GM23338 (cell line): ENCODE measurements at regions not wholly inside any gene's neighbourhood (a gene's known extent, or its start where the extent isn't known, plus 50 kb on each side); places are given as distances from the start of the nearest gene placed in this dataset.

Source experiments
- ATAC-seq: fragments of 200-7000 bp; cut with Tn5 transposase; 3 replicates; pipeline ENCODE4 v1.9.1; 2020
- DNase-seq: peaks from one replicate; pipeline ENCODE4 v3.0.0-alpha.2; 2015; ENCODE audit warnings: low spot score
- H2AFZ ChIP-seq: fragments of 200-600 bp; sonication (generic); 2 replicates; pipeline ENCODE4 v1.8.0; 2016; ENCODE audit warnings: antibody characterized with exemption, mild to moderate bottlenecking, moderate library complexity
- H3F3A ChIP-seq: fragments of 200-600 bp; sonication (generic); replicated peaks from 2 replicates; pipeline ENCODE4 v1.8.0; 2017; ENCODE audit warnings: antibody characterized with exemption, mixed run types, low read depth
- H3K27ac ChIP-seq: fragments of 200-600 bp; sonication (generic); 2 replicates; pipeline ENCODE4 v1.6.1; 2016; ENCODE audit warnings: low read depth
- H3K27me3 ChIP-seq: fragments of 200-600 bp; sonication (generic); 2 replicates; pipeline ENCODE4 v1.8.0; 2016; ENCODE audit warnings: mild to moderate bottlenecking, mixed run types, moderate library complexity; ENCODE audit not compliant: insufficient read depth
- H3K36me3 ChIP-seq: fragments of 200-600 bp; sonication (generic); 2 replicates; pipeline ENCODE4 v1.8.0; 2016; ENCODE audit warnings: mild to moderate bottlenecking; ENCODE audit not compliant: insufficient read depth
- H3K4me1 ChIP-seq: fragments of 200-600 bp; sonication (generic); 2 replicates; pipeline ENCODE4 v1.8.0; 2016; ENCODE audit warnings: mild to moderate bottlenecking, moderate library complexity; ENCODE audit not compliant: insufficient read depth
- H3K4me2 ChIP-seq: fragments of 200-600 bp; sonication (generic); 2 replicates; pipeline ENCODE4 v1.7.1; 2017; ENCODE audit warnings: mixed run types
- H3K4me3 ChIP-seq: fragments of 200-600 bp; sonication (generic); 2 replicates; pipeline ENCODE4 v1.6.1; 2016; ENCODE audit warnings: mixed run types
- H3K79me2 ChIP-seq: fragments of 200-600 bp; sonication (generic); replicated peaks from 2 replicates; pipeline ENCODE4 v1.8.0; 2017; ENCODE audit warnings: mild to moderate bottlenecking; ENCODE audit not compliant: insufficient read depth
- H3K9me2 ChIP-seq: fragments of 200-600 bp; sonication (generic); 2 replicates; pipeline ENCODE4 v1.8.0; 2017; ENCODE audit not compliant: insufficient read depth
- H4K20me1 ChIP-seq: fragments of 200-600 bp; sonication (generic); replicated peaks from 2 replicates; pipeline ENCODE4 v1.8.0; 2017; ENCODE audit warnings: mild to moderate bottlenecking; ENCODE audit not compliant: insufficient read depth
- H3K27ac Mint-ChIP-seq: 2 replicates; pipeline ENCODE4 v1.8.0; 2020; ENCODE audit warnings: inconsistent platforms, mild to moderate bottlenecking, moderate library complexity, mixed read lengths
- H3K27me3 Mint-ChIP-seq: 3 replicates; pipeline ENCODE4 v1.8.0; 2022; ENCODE audit warnings: low read depth, mild to moderate bottlenecking, moderate library complexity, mixed read lengths, inconsistent platforms; ENCODE audit not compliant: insufficient read depth, poor library complexity
- H3K36me3 Mint-ChIP-seq: 3 replicates; pipeline ENCODE4 v1.8.0; 2021; ENCODE audit warnings: low read depth, mild to moderate bottlenecking, inconsistent platforms, moderate library complexity, mixed read lengths
- H3K4me1 Mint-ChIP-seq: 3 replicates; pipeline ENCODE4 v1.8.0; 2020; ENCODE audit warnings: mild to moderate bottlenecking, inconsistent platforms, mixed read lengths
- H3K4me3 Mint-ChIP-seq: 3 replicates; pipeline ENCODE4 v1.8.0; 2021; ENCODE audit warnings: moderate library complexity, mild to moderate bottlenecking, inconsistent platforms, mixed read lengths
- H3K9me3 Mint-ChIP-seq: 3 replicates; pipeline ENCODE4 v1.8.0; 2020; ENCODE audit warnings: moderate library complexity, mild to moderate bottlenecking, inconsistent platforms, mixed read lengths
- CREB1 ChIP-seq: fragments of 250-450 bp; sonication (Bioruptor Pico); IDR thresholded peaks from 2 replicates; pipeline ENCODE4 v1.5.0; 2020; ENCODE audit warnings: low read depth, mild to moderate bottlenecking, moderate library complexity
- EZH2 ChIP-seq: fragments of 200-600 bp; sonication (generic); IDR thresholded peaks from one replicate; pipeline ENCODE4 v1.8.0; 2017; ENCODE audit warnings: antibody characterized with exemption, mild to moderate bottlenecking, low read depth; ENCODE audit not compliant: unreplicated experiment
- EZH2phosphoT487 ChIP-seq: fragments of 200-600 bp; sonication (generic); IDR thresholded peaks from one replicate; pipeline ENCODE4 v1.8.1; 2018; ENCODE audit warnings: antibody characterized with exemption; ENCODE audit not compliant: unreplicated experiment
- JUNB ChIP-seq: IDR thresholded peaks from one replicate; pipeline ENCODE4 v1.6.1; 2016; ENCODE audit warnings: antibody characterized with exemption; ENCODE audit not compliant: unreplicated experiment
- NANOG ChIP-seq: IDR thresholded peaks from 2 replicates; pipeline ENCODE4 v1.6.1; 2016; ENCODE audit warnings: antibody characterized with exemption, borderline replicate concordance
- POLR2AphosphoS5 ChIP-seq: IDR thresholded peaks from 2 replicates; pipeline ENCODE4 v1.6.1; 2016; ENCODE audit warnings: antibody characterized with exemption, low read depth
- REST ChIP-seq: IDR thresholded peaks from one replicate; pipeline ENCODE4 v1.6.1; 2018; ENCODE audit warnings: antibody characterized with exemption; ENCODE audit not compliant: unreplicated experiment
- STAT1 ChIP-seq: IDR thresholded peaks from one replicate; pipeline ENCODE4 v1.6.1; 2016; ENCODE audit warnings: antibody characterized with exemption; ENCODE audit not compliant: unreplicated experiment
- ZNF114 ChIP-seq: fragments of 250-450 bp; sonication (Bioruptor Pico); IDR thresholded peaks from 2 replicates; pipeline ENCODE4 v1.5.0; 2020; ENCODE audit warnings: mild to moderate bottlenecking, moderate library complexity
- ZNF331 ChIP-seq: fragments of 250-450 bp; sonication (Bioruptor Pico); IDR thresholded peaks from 2 replicates; pipeline ENCODE4 v1.5.0; 2020; ENCODE audit warnings: low read depth, mild to moderate bottlenecking, moderate library complexity
- TF ChIP-seq, protein P1 (sequence below), 2 experiments: fragments of 200-600 bp in 1 of 2; sonication (generic) in 1 of 2; conservative IDR thresholded peaks; 2 replicates each; pipeline versions ENCODE4 v1.5.1 to v1.6.1; 2016 to 2017; ENCODE audit warnings: antibody characterized with exemption in 2 of 2, low read depth in 2 of 2, mild to moderate bottlenecking in 2 of 2, moderate library complexity in 1 of 2

GRCh38 chr1:98557895-98558294 lies 103.6 kb upstream of the SNX7 start:
- Mint-ChIP-seq H3K27ac (no peak overlapping the region), H3K36me3 (peaks cover 10% of the 10 kb centered on the region), H3K27me3 (no peaks in the 10 kb centered on the region), H3K4me1 (peaks cover 5% of the 10 kb centered on the region), H3K9me3 (peaks cover 17% of the 10 kb centered on the region), H3K4me3 (no peak overlapping the region)
- Histone ChIP-seq H3K4me1 (no peaks in the 10 kb centered on the region), H3K4me2 (no peak overlapping the region), H3K9me2 (no peaks in the 10 kb centered on the region), H3K36me3 (no peaks in the 10 kb centered on the region), H2AFZ (no peak overlapping the region), H3K79me2 (no peaks in the 10 kb centered on the region), H4K20me1 (no peaks in the 10 kb centered on the region), H3K27ac (no peak overlapping the region), H3K4me3 (no peak overlapping the region), H3F3A (no peaks in the 10 kb centered on the region), H3K27me3 (no peaks in the 10 kb centered on the region)
- peak; percentile 78 for ATAC-seq
- peak; percentile 12 for DNase-seq
- TF ChIP-seq CREB1, result no peak
- no peak for TF ChIP-seq EZH2phosphoT487
- no peak for TF ChIP-seq POLR2AphosphoS5
- TF ChIP-seq ZNF331 (CRISPR knock-in tag), result no peak
- TF ChIP-seq JUNB, result no peak
- TF ChIP-seq ZNF114 (CRISPR knock-in tag), result no peak
- TF ChIP-seq EZH2, result no peak
- TF ChIP-seq REST, result no peak
- TF ChIP-seq NANOG, result no peak

GRCh38 chr1:98556521-98557158 lies 104.9 kb upstream of the SNX7 start:
- no peak overlapping the region for H3K27ac ChIP-seq
- no peak overlapping the region for H3K27ac Mint-ChIP-seq
- no peaks in the 10 kb centered on the region for H3F3A ChIP-seq
- no peak overlapping the region for H2AFZ ChIP-seq
- no peaks in the 10 kb centered on the region; the same call in 2 of the 3 replicates for H3K36me3 Mint-ChIP-seq
- H3K9me2 ChIP-seq, result no peaks in the 10 kb centered on the region
- H3K4me1 Mint-ChIP-seq, result peaks cover 11% of the 10 kb centered on the region
- H3K9me3 Mint-ChIP-seq, result peaks cover 5% of the 10 kb centered on the region; the same call in 2 of the 3 replicates
- DNase-seq, result peak; percentile 64
- no peaks in the 10 kb centered on the region for H3K27me3 Mint-ChIP-seq
- no peaks in the 10 kb centered on the region for H4K20me1 ChIP-seq
- H3K79me2 ChIP-seq, result no peaks in the 10 kb centered on the region
- no peak overlapping the region for H3K4me3 ChIP-seq
- no peaks in the 10 kb centered on the region for H3K4me1 ChIP-seq
- ATAC-seq, result no peak
- H3K4me2 ChIP-seq, result no peak overlapping the region
- no peaks in the 10 kb centered on the region for H3K27me3 ChIP-seq
- no peak overlapping the region for H3K4me3 Mint-ChIP-seq
- no peaks in the 10 kb centered on the region for H3K36me3 ChIP-seq
- TF ChIP-seq, protein P1, sequence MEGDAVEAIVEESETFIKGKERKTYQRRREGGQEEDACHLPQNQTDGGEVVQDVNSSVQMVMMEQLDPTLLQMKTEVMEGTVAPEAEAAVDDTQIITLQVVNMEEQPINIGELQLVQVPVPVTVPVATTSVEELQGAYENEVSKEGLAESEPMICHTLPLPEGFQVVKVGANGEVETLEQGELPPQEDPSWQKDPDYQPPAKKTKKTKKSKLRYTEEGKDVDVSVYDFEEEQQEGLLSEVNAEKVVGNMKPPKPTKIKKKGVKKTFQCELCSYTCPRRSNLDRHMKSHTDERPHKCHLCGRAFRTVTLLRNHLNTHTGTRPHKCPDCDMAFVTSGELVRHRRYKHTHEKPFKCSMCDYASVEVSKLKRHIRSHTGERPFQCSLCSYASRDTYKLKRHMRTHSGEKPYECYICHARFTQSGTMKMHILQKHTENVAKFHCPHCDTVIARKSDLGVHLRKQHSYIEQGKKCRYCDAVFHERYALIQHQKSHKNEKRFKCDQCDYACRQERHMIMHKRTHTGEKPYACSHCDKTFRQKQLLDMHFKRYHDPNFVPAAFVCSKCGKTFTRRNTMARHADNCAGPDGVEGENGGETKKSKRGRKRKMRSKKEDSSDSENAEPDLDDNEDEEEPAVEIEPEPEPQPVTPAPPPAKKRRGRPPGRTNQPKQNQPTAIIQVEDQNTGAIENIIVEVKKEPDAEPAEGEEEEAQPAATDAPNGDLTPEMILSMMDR (conservative IDR thresholded peaks at IDR 0.05; ENCODE audit: low read depth in 2 of 2), result peak; percentile 50 to 63
- TF ChIP-seq STAT1, result no peak
- no peak for TF ChIP-seq NANOG
- no peak for TF ChIP-seq EZH2phosphoT487
